Upper lobe of left lung (tissue), 6 donors: ENCODE measurements at regions not wholly inside any gene's neighbourhood (a gene's known extent, or its start where the extent isn't known, plus 50 kb on each side); places are given as distances from the start of the nearest gene placed in this dataset.
A peak's percentile ranks its signal among the peaks of the same experiment; 100 is the strongest.

Source experiments
- ATAC-seq, 2 donors: fragments of 200-7000 bp; cut with Tn5 transposase; one replicate each; pipeline ENCODE4 v1.9.1; 2022; ENCODE audit warnings: mild to moderate bottlenecking in 2 of 2, moderate library complexity in 2 of 2; ENCODE audit not compliant: low FRiP score in 2 of 2
- DNase-seq, 2 donors: peaks; one replicate each; pipeline ENCODE4 v3.0.0-alpha.2; 2019 to 2020
- H3K27ac ChIP-seq, 4 donors: fragments of 200-600 bp; sonication (generic); one replicate each; pipeline ENCODE4 v1.5.1; 2016 to 2019
- H3K27me3 ChIP-seq, 4 donors: fragments of 200-600 bp; sonication (generic); one replicate each; pipeline ENCODE4 v1.5.1; 2017 to 2019
- H3K36me3 ChIP-seq, 4 donors: fragments of 200-600 bp; sonication (generic); one replicate each; pipeline ENCODE4 v1.5.1; 2016 to 2019
- H3K4me1 ChIP-seq, 4 donors: fragments of 200-600 bp; sonication (generic); one replicate each; pipeline ENCODE4 v1.5.1; 2018 to 2019
- H3K4me3 ChIP-seq, 4 donors: fragments of 200-600 bp; sonication (generic); one replicate each; pipeline ENCODE4 v1.5.1; 2017 to 2019; ENCODE audit warnings: mild to moderate bottlenecking in 2 of 4, moderate library complexity in 1 of 4
- H3K9me3 ChIP-seq, 4 donors: fragments of 200-600 bp; sonication (generic); one replicate each; pipeline ENCODE4 v1.5.1; 2018 to 2019
- CTCF ChIP-seq, 6 experiments: fragments of 450-650 bp in 4 of 6; fragments of 200-600 bp in 2 of 6; sonication (generic) in 2 of 6; IDR thresholded peaks; one replicate each; pipeline ENCODE4 v1.5.1; 2016 to 2019; ENCODE audit warnings: antibody characterized with exemption in 6 of 6
- EP300 ChIP-seq, 4 donors: sonication (generic); formaldehyde crosslinking; IDR thresholded peaks; one replicate each; pipeline ENCODE4 v1.5.1; 2017; ENCODE audit warnings: antibody characterized with exemption in 4 of 4, control low read depth in 2 of 4
- POLR2A ChIP-seq, 4 donors: fragments of 450-650 bp; IDR thresholded peaks; one replicate each; pipeline ENCODE4 v1.5.1; 2016 to 2017; ENCODE audit warnings: antibody characterized with exemption in 4 of 4, mild to moderate bottlenecking in 2 of 4
- POLR2AphosphoS5 ChIP-seq, 2 donors: sonication (generic); formaldehyde crosslinking; IDR thresholded peaks; one replicate each; pipeline ENCODE4 v1.5.1; 2017; ENCODE audit warnings: antibody characterized with exemption in 2 of 2
- WGBS, 2 donors: methylation state at CpG; one replicate each; pipeline ENCODE4 v1.1.5; 2017 to 2018; 5-methylcytosine and 5-hydroxymethylcytosine counted together
- donor health status: DM: no; HTN: no; CAD: no; lungs with moderate emphysema.
- donor health status: DM: no; HTN: yes; CAD: no; lungs with severe emphysema.

GRCh38 chr2:145875016-145875415 is 1355.1 kb upstream of the ZEB2 start:
- Histone ChIP-seq H3K27me3 (no peaks in the 10 kb centered on the region), H3K36me3 (no peaks in the 10 kb centered on the region), H3K27ac (no peak overlapping the region), H3K9me3 (no peaks in the 10 kb centered on the region), H3K4me1 (no peaks in the 10 kb centered on the region), H3K4me3 (no peak overlapping the region)
- TF ChIP-seq EP300 (IDR thresholded peaks at IDR 0.05) (no peak), CTCF (IDR thresholded peaks at IDR 0.05) (no peak), POLR2AphosphoS5 (IDR thresholded peaks at IDR 0.05) (no peak), POLR2A (IDR thresholded peaks at IDR 0.05) (no peak)
- ATAC-seq (no peak), DNase-seq (no peak)
- 92 to 100% methylated on average over 5 of the region's 5 CpGs for WGBS, 2 donors

- Histone ChIP-seq H3K4me3 (no peak overlapping the region), H3K27me3 (no peaks in the 10 kb centered on the region), H3K36me3 (no peaks in the 10 kb centered on the region), H3K27ac (no peak overlapping the region), H3K9me3 (no peaks in the 10 kb centered on the region), H3K4me1 (no peaks in the 10 kb centered on the region)
- no peak for DNase-seq
- TF ChIP-seq CTCF (IDR thresholded peaks at IDR 0.05) (no peak), EP300 (IDR thresholded peaks at IDR 0.05) (no peak), POLR2A (IDR thresholded peaks at IDR 0.05) (no peak), POLR2AphosphoS5 (IDR thresholded peaks at IDR 0.05) (no peak)
- WGBS, 2 donors, result 93 to 100% methylated on average over 1 of the region's 1 CpG
- ATAC-seq, result peak in 1 of 2 donors; percentile 76
These were observed 1354.5 kb upstream of the ZEB2 start for GRCh38 chr2:145874466-145874865.

- no peak for TF ChIP-seq POLR2A (IDR thresholded peaks at IDR 0.05)
- TF ChIP-seq EP300 (IDR thresholded peaks at IDR 0.05), result no peak
- TF ChIP-seq POLR2AphosphoS5 (IDR thresholded peaks at IDR 0.05), result no peak
- TF ChIP-seq CTCF (IDR thresholded peaks at IDR 0.05), result no peak
- Histone ChIP-seq H3K36me3 (no peaks in the 10 kb centered on the region), H3K9me3 (no peaks in the 10 kb centered on the region), H3K4me1 (no peaks in the 10 kb centered on the region), H3K27ac (no peak overlapping the region), H3K27me3 (no peaks in the 10 kb centered on the region), H3K4me3 (no peak overlapping the region)
- no peak for ATAC-seq
- DNase-seq, result no peak
- 95 to 97% methylated on average over 3 of the region's 3 CpGs for WGBS, 2 donors
These were observed 1344.6 kb upstream of the ZEB2 start for GRCh38 chr2:145864501-145864900.

GRCh38 chr2:145861940-145862339 is 1342.0 kb upstream of the ZEB2 start:
- Histone ChIP-seq H3K27me3 (no peaks in the 10 kb centered on the region), H3K27ac (no peak overlapping the region), H3K4me3 (no peak overlapping the region), H3K4me1 (no peaks in the 10 kb centered on the region), H3K36me3 (no peaks in the 10 kb centered on the region), H3K9me3 (no peaks in the 10 kb centered on the region)
- DNase-seq, result no peak
- no peak for TF ChIP-seq CTCF (IDR thresholded peaks at IDR 0.05)
- no peak for TF ChIP-seq POLR2AphosphoS5 (IDR thresholded peaks at IDR 0.05)
- TF ChIP-seq EP300 (IDR thresholded peaks at IDR 0.05), result no peak
- TF ChIP-seq POLR2A (IDR thresholded peaks at IDR 0.05), result no peak
- WGBS, 2 donors, result 80 to 81% methylated on average over 3 of the region's 3 CpGs
- ATAC-seq, result no peak

- Histone ChIP-seq H3K27ac (no peak overlapping the region), H3K9me3 (no peaks in the 10 kb centered on the region), H3K36me3 (no peaks in the 10 kb centered on the region), H3K4me1 (no peaks in the 10 kb centered on the region), H3K27me3 (no peaks in the 10 kb centered on the region), H3K4me3 (no peak overlapping the region)
- TF ChIP-seq POLR2A (IDR thresholded peaks at IDR 0.05) (no peak), CTCF (IDR thresholded peaks at IDR 0.05) (no peak)
- ATAC-seq, result no peak
- no peak for DNase-seq
- 70 to 84% methylated on average over 1 of the region's 1 CpG for WGBS, 2 donors
These were observed 1340.2 kb upstream of the ZEB2 start for GRCh38 chr2:145860083-145860482.
